Panc1 (cell line): ENCODE measurements at regions not wholly inside any gene's neighbourhood (a gene's known extent, or its start where the extent isn't known, plus 50 kb on each side); places are given as distances from the start of the nearest gene placed in this dataset.

Experiments used
- POLR2AphosphoS5 ChIP-seq: IDR thresholded peaks from 2 replicates; pipeline ENCODE4 v1.6.1; 2012; ENCODE audit warnings: mild to moderate bottlenecking, low read depth, low read length, moderate library complexity
- SIN3A ChIP-seq: IDR thresholded peaks from 2 replicates; pipeline ENCODE4 v1.6.1; 2012; ENCODE audit warnings: low read depth, mild to moderate bottlenecking, low read length, moderate library complexity, borderline replicate concordance; ENCODE audit not compliant: insufficient read depth
- TCF7L2 ChIP-seq: IDR thresholded peaks from 2 replicates; pipeline ENCODE4 v1.6.1; 2011; ENCODE audit warnings: mild to moderate bottlenecking, low read depth, low read length, inconsistent platforms
- TF ChIP-seq, protein P1 (sequence below): fragments of 450-650 bp; IDR thresholded peaks from 2 replicates; pipeline ENCODE4 v1.5.1; 2017; ENCODE audit warnings: mild to moderate bottlenecking

DNA sequence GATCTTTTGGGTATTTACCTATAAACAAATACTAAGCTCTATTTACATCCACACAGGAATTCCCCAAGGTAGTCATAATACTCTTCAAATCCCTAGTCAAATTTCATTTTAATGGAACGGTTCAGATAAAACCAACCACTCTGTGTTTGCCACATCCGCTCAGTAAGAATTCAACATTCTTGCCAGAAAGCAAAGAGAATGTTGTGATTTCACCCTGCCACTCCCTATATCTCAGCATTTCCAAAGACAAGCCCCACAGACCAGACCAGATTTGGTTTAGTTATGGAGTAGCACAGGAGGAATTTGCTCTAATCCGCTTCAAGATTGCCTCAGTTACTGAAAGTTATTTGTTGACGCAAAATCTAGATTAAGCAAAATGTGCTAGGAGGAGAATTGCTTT, 105.6 kb upstream of the SERP2 start:
- TF ChIP-seq, protein P1, sequence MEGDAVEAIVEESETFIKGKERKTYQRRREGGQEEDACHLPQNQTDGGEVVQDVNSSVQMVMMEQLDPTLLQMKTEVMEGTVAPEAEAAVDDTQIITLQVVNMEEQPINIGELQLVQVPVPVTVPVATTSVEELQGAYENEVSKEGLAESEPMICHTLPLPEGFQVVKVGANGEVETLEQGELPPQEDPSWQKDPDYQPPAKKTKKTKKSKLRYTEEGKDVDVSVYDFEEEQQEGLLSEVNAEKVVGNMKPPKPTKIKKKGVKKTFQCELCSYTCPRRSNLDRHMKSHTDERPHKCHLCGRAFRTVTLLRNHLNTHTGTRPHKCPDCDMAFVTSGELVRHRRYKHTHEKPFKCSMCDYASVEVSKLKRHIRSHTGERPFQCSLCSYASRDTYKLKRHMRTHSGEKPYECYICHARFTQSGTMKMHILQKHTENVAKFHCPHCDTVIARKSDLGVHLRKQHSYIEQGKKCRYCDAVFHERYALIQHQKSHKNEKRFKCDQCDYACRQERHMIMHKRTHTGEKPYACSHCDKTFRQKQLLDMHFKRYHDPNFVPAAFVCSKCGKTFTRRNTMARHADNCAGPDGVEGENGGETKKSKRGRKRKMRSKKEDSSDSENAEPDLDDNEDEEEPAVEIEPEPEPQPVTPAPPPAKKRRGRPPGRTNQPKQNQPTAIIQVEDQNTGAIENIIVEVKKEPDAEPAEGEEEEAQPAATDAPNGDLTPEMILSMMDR = no peak
- TF ChIP-seq TCF7L2 = no peak
- no peak for TF ChIP-seq POLR2AphosphoS5
- TF ChIP-seq SIN3A = no peak
